ENCODE measurements at regions not wholly inside any gene's neighbourhood (a gene's known extent, or its start where the extent isn't known, plus 50 kb on each side); places are given as distances from the start of the nearest gene placed in this dataset.

DNA sequence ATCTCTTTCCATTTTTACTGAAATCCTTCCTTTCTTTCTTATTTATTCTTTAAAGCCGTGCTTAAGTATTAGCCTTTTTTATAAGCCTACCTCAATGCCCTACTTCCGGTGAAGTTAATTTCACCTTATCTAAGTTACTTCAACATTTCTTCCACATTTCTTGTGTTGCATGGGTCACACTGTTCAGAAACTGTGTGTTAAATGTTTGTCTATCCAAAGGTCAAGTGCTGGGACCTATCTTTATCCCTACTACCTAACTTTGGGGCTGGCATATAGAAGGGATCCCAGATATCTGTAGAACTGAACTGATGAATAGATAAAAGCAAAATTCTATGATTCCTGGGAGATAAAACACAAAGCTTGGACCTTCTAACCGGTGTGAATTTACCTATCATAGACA, 332.3 kb upstream of the SATB1 start:
- H3K4me3 ChIP-seq (ENCODE audit: low read depth, low read length) = no peak overlapping the region
- no peak for DNase-seq (ENCODE audit: low read depth)

GRCh38 chr3:18752273-18752934, 327.3 kb upstream of the SATB1 start:
- DNase-seq (ENCODE audit: low read depth) = no peak
- no peak overlapping the region for H3K4me3 ChIP-seq (ENCODE audit: low read depth, low read length)

DNA sequence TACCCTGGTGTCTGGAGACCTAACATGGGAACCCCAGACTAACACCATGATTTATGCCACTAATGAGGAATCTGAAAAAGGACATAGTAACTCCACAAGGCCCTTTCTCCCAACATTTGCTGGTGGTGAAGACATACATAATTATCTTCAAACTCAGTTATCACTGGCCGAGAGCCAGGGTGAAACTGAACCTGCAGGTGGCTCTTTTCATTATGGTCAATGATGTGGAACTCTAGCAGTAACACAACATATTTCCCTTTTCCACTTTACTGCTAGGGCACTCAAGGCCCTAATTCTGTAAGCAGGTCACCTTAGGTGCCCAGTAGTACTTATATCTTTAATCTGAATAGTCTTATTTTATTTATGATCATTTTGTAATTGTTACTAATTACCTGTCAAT, 326.4 kb upstream of the SATB1 start:
- no peak for DNase-seq (ENCODE audit: low read depth)
- no peak overlapping the region for H3K4me3 ChIP-seq (ENCODE audit: low read depth, low read length)

GRCh38 chr3:18747383-18747782, 322.2 kb upstream of the SATB1 start:
- no peak for DNase-seq (ENCODE audit: low read depth)
- H3K4me3 ChIP-seq (ENCODE audit: low read depth, low read length) = no peak overlapping the region

- no peak overlapping the region for H3K4me3 ChIP-seq (ENCODE audit: low read depth, low read length)
- DNase-seq (ENCODE audit: low read depth) = no peak
These were observed 320.3 kb upstream of the SATB1 start for GRCh38 chr3:18745472-18745871.

- DNase-seq (ENCODE audit: low read depth) = no peak
- no peak overlapping the region for H3K4me3 ChIP-seq (ENCODE audit: low read depth, low read length)
These were observed 319.3 kb upstream of the SATB1 start for GRCh38 chr3:18744472-18744871.

DNA sequence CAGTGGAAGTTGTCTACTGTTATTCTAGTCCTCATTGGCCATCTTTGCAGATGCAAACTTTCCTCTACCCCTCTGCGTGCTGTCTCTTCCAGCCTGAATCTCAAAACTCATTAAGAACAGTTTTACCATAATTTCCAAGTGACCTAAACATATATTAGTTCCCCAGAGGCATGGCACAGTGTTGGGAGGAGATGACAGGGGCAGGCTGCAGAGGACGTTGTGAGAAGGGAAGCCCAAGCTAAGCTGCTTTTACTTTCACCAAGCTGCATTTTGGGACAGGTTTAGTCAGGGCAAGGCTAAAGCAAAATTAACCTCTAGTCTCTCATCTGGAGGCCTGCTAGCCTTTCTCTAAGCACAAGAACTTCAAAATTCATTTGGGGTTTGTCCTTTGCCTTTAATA, 318.6 kb upstream of the SATB1 start:
- DNase-seq (ENCODE audit: low read depth) = no peak
- H3K4me3 ChIP-seq (ENCODE audit: low read depth, low read length) = no peak overlapping the region

- no peak for DNase-seq (ENCODE audit: low read depth)
- H3K4me3 ChIP-seq (ENCODE audit: low read depth, low read length) = no peak overlapping the region
These were observed 315.8 kb upstream of the SATB1 start for GRCh38 chr3:18740631-18741583.

DNA sequence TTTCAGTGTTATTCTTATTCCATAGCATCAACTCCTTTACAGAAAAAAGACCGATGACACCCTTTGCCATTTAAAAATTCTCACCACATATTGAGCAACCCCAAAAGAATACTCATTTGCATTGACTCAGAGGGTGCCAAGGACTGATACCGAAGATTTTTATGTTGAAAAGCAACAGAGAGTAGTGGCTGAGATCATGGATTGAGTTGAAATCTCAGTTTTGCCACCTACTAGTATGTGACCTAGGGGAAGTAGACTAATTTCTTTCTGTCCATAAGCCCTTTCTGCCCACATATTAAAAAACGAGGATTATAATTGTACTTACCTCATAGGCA, 313.9 kb upstream of the SATB1 start:
- DNase-seq (ENCODE audit: low read depth) = no peak

DNA sequence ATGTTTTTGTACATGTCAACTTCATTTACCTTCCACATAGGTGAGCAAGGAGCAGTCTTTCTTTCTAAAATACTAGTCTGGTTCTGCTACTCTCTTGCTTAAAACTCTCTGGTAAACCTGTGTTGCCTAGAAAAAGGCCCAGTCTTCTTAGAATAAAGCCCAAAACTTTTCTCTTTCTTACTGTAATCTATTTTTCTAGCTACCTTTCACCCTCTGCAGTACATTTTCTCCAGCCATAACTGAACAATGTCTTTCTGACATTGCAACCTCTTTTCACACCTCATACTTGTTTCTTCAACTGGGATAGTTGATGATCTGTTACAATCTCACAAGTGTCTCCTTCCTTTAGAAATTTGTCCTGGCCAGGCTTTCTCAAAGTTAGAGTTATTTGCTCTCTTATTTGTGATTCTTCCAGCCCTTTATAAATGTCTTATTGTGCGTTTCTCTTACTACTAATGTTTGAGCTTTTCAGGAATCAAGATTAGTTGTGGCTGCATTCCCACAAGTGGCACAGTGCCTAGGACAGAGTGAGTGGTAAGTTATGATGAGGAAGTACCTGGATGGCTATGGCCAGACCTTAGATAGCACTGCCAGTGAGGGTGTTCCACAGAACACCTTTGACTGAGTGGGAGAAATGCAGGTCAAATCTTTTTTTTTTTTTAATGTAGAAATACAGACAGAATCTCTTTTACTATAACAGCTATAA, 313.4 kb upstream of the SATB1 start:
- no peak for DNase-seq (ENCODE audit: low read depth)
- H3K4me3 ChIP-seq (ENCODE audit: low read depth, low read length) = no peak overlapping the region

More for the DNA sequence above, 313.9 kb upstream of the SATB1 start:
- H3K4me3 ChIP-seq (ENCODE audit: low read depth, low read length) = no peak overlapping the region

- H3K4me3 ChIP-seq (ENCODE audit: low read depth, low read length) = no peak overlapping the region
- no peak for DNase-seq (ENCODE audit: low read depth)
These were observed 309.9 kb upstream of the SATB1 start for GRCh38 chr3:18735005-18735404.

GRCh38 chr3:18734309-18734708, 309.2 kb upstream of the SATB1 start:
- DNase-seq (ENCODE audit: low read depth) = no peak
- H3K4me3 ChIP-seq (ENCODE audit: low read depth, low read length) = no peak overlapping the region

- no peak overlapping the region for H3K4me3 ChIP-seq (ENCODE audit: low read depth, low read length)
- no peak for DNase-seq (ENCODE audit: low read depth)
These were observed 307.3 kb upstream of the SATB1 start for GRCh38 chr3:18732474-18732873.

DNA sequence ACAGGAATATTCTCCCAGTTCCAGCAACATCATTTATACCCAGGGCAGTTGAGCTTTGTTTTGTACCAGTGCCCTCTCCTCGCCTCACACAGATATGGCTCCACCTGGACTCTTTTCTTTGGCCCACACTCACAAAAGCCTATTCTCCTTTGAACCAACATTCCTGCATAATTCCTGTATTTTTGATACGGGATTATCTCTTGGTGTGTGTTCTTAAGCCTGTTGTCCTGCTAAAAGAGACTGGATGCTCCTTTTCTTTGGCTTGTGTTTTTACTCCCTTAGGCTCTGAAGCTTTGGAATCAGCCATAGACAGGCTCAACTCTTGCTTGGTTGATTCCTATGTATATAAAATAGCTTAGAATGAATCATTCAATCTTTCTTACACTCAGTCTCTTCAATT, 305.4 kb upstream of the SATB1 start:
- DNase-seq (ENCODE audit: low read depth) = no peak
- no peak overlapping the region for H3K4me3 ChIP-seq (ENCODE audit: low read depth, low read length)

GRCh38 chr3:18729671-18730070, 304.5 kb upstream of the SATB1 start:
- no peak overlapping the region for H3K4me3 ChIP-seq (ENCODE audit: low read depth, low read length)
- no peak for DNase-seq (ENCODE audit: low read depth)

DNA sequence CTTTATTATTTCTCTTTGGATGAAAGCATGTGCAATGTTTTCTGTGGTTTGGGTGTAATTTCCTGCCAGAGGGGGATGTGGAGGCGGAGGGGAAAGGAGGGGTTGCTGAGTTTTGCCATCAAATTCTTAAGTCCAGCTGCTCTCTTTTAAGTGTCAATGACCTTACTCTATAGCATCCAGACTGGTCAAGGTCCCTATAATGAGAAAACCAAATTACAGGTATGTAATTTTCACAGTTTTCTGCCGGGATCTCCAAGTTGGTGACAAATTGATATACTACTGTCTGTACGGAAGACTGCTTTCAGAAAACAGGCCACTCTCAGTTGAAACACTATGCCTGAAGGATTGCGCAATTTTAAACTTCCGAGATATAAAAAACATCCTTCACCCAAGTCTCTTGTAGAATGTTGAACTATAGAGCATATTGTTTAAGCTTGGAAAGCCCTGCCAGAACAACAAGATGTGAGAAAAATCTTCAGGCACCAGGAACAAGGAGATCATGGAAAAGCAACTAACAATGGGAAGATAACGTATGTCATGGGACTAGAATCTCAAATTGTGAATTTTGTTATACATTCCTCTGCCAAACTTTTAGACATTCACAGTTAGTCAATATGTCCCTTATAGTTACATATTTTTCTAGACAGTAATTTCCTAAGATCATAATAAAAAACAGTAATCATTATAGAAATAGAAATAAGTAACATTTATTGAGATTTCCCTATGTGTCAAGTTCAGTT, 300.7 kb upstream of the SATB1 start:
- no peak overlapping the region for H3K4me3 ChIP-seq (ENCODE audit: low read depth, low read length)
- DNase-seq (ENCODE audit: low read depth) = no peak

GRCh38 chr3:18724456-18724855, 299.3 kb upstream of the SATB1 start:
- DNase-seq (ENCODE audit: low read depth) = no peak
- H3K4me3 ChIP-seq (ENCODE audit: low read depth, low read length) = no peak overlapping the region

DNA sequence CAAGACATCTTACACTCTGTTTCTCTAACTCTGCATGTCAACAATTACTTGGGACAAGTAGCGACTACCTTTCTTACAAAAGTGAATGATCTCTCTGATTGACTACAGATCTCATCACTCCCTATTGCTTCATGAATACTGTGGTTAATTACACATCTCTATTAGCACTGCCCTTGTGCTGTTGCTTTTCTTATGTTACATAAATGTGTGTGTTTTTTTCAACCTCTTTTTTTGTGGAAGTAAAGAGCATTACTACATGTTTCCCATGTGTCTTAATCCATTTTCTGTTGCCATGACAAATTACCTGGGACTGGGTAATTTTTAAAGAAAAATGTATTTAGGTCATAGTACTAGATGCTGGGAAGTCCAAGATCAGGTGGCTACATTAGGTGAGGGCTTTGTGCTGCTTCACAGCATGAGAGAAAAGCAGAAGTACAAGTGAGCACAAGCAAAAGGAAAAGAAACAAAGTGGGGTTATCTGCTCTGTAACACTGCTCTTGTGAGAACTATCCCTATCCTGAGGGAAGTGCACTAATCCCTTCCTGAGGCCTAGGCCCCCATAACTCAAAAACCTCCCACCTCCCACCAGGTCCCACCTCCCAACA, 298.2 kb upstream of the SATB1 start:
- H3K4me3 ChIP-seq (ENCODE audit: low read depth, low read length) = no peak overlapping the region
- no peak for DNase-seq (ENCODE audit: low read depth)

DNA sequence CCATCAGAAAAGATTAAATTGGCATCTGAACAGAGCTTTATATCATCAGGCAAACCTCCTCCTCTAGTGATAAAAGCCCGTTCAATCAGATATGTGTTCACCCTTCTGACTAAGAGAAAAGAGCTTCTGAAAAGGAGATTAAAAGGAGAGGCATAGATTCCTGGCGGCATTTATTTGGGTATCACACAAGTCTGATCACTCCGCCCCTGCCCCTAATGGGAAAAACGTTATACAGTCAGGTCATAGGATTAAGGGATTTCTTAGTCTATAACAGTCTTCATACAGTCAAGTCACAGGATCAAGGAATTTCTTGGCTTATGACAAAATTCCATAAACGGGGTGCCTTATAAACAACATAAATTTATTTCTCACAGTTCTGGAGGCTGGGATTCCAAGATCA, 295.4 kb upstream of the SATB1 start:
- no peak for DNase-seq (ENCODE audit: low read depth)
- H3K4me3 ChIP-seq (ENCODE audit: low read depth, low read length) = no peak overlapping the region

Measured in skeletal muscle cell (primary cell).